Stomach (tissue), 8 donors: ENCODE measurements at regions not wholly inside any gene's neighbourhood (a gene's known extent, or its start where the extent isn't known, plus 50 kb on each side); places are given as distances from the start of the nearest gene placed in this dataset.

Experiments used
- DNase-seq, 2 donors: peaks; one replicate each; pipeline versions ENCODE4 v3.0.0 to v3.0.0-alpha.2; 2013 to 2019
- H3K27ac ChIP-seq, 5 donors: fragments of 200-600 bp in 4 of 5; sonication (generic) in 4 of 5; one replicate each; pipeline ENCODE4 v1.5.1; 2013 to 2019; ENCODE audit warnings: mild to moderate bottlenecking in 1 of 5, moderate library complexity in 1 of 5
- H3K27me3 ChIP-seq, 3 donors: fragments of 200-600 bp; sonication (generic); one replicate each; pipeline ENCODE4 v1.5.1; 2017 to 2019; ENCODE audit warnings: mixed run types in 1 of 3
- H3K36me3 ChIP-seq, 4 donors: fragments of 200-600 bp; sonication (generic); 1 replicate in 3 of 4; 2 replicates in 1 of 4; pipeline ENCODE4 v1.5.1; 2016 to 2019
- H3K4me1 ChIP-seq, 4 donors: fragments of 200-600 bp; sonication (generic); one replicate each; pipeline ENCODE4 v1.5.1; 2016 to 2019
- H3K4me3 ChIP-seq, 4 donors: fragments of 200-600 bp; sonication (generic) in 3 of 4; one replicate each; pipeline ENCODE4 v1.5.1; 2016 to 2019; ENCODE audit warnings: mild to moderate bottlenecking in 1 of 4
- H3K9me3 ChIP-seq, 4 donors: fragments of 200-600 bp; sonication (generic); one replicate each; pipeline ENCODE4 v1.5.1; 2016 to 2019
- CTCF ChIP-seq, 7 experiments: fragments of 450-650 bp in 4 of 7; fragments of 200-600 bp in 3 of 7; sonication (generic) in 3 of 7; IDR thresholded peaks; one replicate each; pipeline ENCODE4 v1.5.1; 2016 to 2019; ENCODE audit warnings: antibody characterized with exemption in 7 of 7, control low read depth in 2 of 7, mild to moderate bottlenecking in 1 of 7
- EP300 ChIP-seq: sonication (generic); formaldehyde crosslinking; IDR thresholded peaks from one replicate; pipeline ENCODE4 v1.6.1; 2017; ENCODE audit warnings: antibody characterized with exemption
- POLR2A ChIP-seq, 4 donors: fragments of 450-650 bp; IDR thresholded peaks; one replicate each; pipeline ENCODE4 v1.6.1; 2016; ENCODE audit warnings: antibody characterized with exemption in 4 of 4, control low read depth in 2 of 4, mild to moderate bottlenecking in 1 of 4, moderate library complexity in 1 of 4
- POLR2AphosphoS5 ChIP-seq, 3 donors: sonication (generic); formaldehyde crosslinking; IDR thresholded peaks; one replicate each; pipeline ENCODE4 v1.6.1; 2016; ENCODE audit warnings: antibody characterized with exemption in 3 of 3
- WGBS, 5 donors: extraction: QIAGEN DNeasy Blood & Tissue Kit in 3 of 5; methylation state at CpG; one replicate each; pipeline versions ENCODE4 v1.1.5 to v1.1.7; 2013 to 2018; 5-methylcytosine and 5-hydroxymethylcytosine counted together
- intact Hi-C: fragments of 100-400 bp; cut with DNase I; formaldehyde crosslinking; loops from one replicate; pipeline ENCODE4 v1.15.1; 2023; ENCODE audit warnings: low total_unique reads
- donor health status: healthy with polysubstance abuse.
- donor health status: Bipolar disorder and iron deficiency.
- donor health status: healthy.

DNA sequence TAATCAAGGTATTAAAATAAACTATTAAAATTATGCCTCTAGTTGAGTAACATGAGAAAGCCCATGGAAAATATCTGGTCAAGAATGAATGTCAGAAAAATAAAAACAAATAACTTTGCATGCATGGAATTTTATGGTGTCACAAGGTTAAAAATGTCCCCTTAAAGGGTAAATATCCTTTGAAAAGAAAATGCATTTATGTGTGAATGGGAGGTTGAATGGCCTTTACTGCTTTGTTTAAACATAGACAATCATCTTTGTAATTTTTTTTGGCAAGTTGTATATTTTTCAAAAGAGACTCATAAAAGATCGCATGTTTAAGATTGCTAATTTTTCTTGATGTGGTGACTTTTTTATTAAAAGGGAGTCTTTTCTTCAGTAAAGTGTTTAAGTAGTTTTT is 564.2 kb downstream of the NR2F2 start:
- Histone ChIP-seq H3K4me3 (no peak overlapping the region), H3K27ac (no peak overlapping the region), H3K9me3 (no peaks in the 10 kb centered on the region), H3K36me3 (no peaks in the 10 kb centered on the region), H3K27me3 (no peaks in the 10 kb centered on the region), H3K4me1 (peaks cover 0 to 14% (median 4%) of the 10 kb centered on the region in 4 donors)
- intact Hi-C loops: no loop called here
- WGBS, 5 donors: 56 to 82% (median 77%) methylated on average over 1 of the region's 1 CpG
- TF ChIP-seq POLR2A (IDR thresholded peaks at IDR 0.05): no peak
- TF ChIP-seq EP300: no peak
- TF ChIP-seq POLR2AphosphoS5 (IDR thresholded peaks at IDR 0.05): no peak
- TF ChIP-seq CTCF (IDR thresholded peaks at IDR 0.05): no peak
- DNase-seq: no peak

DNA sequence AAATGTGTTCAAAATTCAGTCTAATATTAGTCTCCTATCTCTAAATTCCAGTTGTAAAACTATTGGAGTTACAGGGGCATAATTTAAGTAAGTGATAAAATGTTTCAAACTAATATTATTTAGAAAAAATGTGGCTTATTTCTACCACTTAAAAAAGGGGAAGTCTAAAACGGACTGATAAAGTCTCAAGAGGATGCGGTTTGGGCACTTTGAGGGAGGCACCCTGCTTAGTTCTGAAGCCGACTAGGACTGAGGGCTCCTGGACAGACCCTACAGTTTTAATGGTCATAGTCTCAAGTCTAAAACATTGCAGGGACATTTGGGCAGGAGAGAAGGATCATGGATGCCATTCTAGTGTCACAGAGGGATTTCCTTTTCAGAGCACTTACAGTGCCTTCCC is 566.3 kb downstream of the NR2F2 start:
- no peak for DNase-seq
- intact Hi-C loops: no loop called here
- TF ChIP-seq CTCF (IDR thresholded peaks at IDR 0.05): no peak
- TF ChIP-seq POLR2A (IDR thresholded peaks at IDR 0.05): no peak
- TF ChIP-seq POLR2AphosphoS5 (IDR thresholded peaks at IDR 0.05): no peak
- no peak for TF ChIP-seq EP300
- Histone ChIP-seq H3K27me3 (no peaks in the 10 kb centered on the region), H3K4me1 (peaks cover 0 to 7% (median 0%) of the 10 kb centered on the region in 4 donors), H3K36me3 (no peaks in the 10 kb centered on the region), H3K27ac (no peak overlapping the region), H3K9me3 (no peaks in the 10 kb centered on the region), H3K4me3 (no peak overlapping the region)
- 61 to 86% (median 75%) methylated on average over 3 of the region's 3 CpGs for WGBS, 5 donors

DNA sequence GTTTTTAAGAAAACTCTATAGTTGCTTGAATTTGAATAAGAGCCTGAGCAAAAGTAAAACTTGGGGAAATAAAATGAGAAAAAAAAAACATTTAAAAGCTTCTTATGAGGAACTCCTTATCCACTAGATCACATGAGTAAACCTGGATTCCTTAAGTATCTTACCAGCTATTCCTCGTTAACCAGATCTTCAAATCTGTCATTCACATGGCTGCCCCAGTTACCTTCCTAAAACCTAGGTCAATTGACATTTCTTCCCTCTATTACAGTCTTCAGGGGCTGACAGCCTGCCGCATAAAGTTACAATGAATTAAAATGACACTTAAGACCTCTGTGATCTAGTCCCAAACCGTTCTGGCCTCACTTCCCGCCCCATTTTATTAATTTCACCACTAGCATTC is 583.6 kb downstream of the NR2F2 start:
- Histone ChIP-seq H3K4me3 (no peak overlapping the region), H3K27ac (no peak overlapping the region), H3K4me1 (no peaks in the 10 kb centered on the region), H3K36me3 (no peaks in the 10 kb centered on the region), H3K9me3 (peaks cover 0 to 22% (median 17%) of the 10 kb centered on the region in 4 donors), H3K27me3 (no peaks in the 10 kb centered on the region)
- DNase-seq: no peak
- intact Hi-C loops: no loop called here
- 83 to 90% (median 84%) methylated on average over 4 of the region's 4 CpGs for WGBS, 5 donors
- TF ChIP-seq EP300 (no peak), CTCF (IDR thresholded peaks at IDR 0.05) (no peak), POLR2AphosphoS5 (IDR thresholded peaks at IDR 0.05) (no peak), POLR2A (IDR thresholded peaks at IDR 0.05) (no peak)

- WGBS, 5 donors: 83 to 88% (median 87%) methylated on average over 2 of the region's 2 CpGs
- intact Hi-C loops: no loop called here
- H3K4me3 ChIP-seq: no peak overlapping the region
- no peaks in the 10 kb centered on the region for H3K4me1 ChIP-seq
- no peak for TF ChIP-seq EP300
- no peak for TF ChIP-seq POLR2A (IDR thresholded peaks at IDR 0.05)
- TF ChIP-seq CTCF (IDR thresholded peaks at IDR 0.05): no peak
- no peak for TF ChIP-seq POLR2AphosphoS5 (IDR thresholded peaks at IDR 0.05)
- no peaks in the 10 kb centered on the region for H3K36me3 ChIP-seq
- peaks cover 0 to 22% (median 17%) of the 10 kb centered on the region in 4 donors for H3K9me3 ChIP-seq
- H3K27ac ChIP-seq: no peak overlapping the region
- no peaks in the 10 kb centered on the region for H3K27me3 ChIP-seq
- no peak for DNase-seq
These were observed 586.2 kb downstream of the NR2F2 start for GRCh38 chr15:96916750-96917149.
